ENCODE measurements at regions not wholly inside any gene's neighbourhood (a gene's known extent, or its start where the extent isn't known, plus 50 kb on each side); places are given as distances from the start of the nearest gene placed in this dataset.

DNA sequence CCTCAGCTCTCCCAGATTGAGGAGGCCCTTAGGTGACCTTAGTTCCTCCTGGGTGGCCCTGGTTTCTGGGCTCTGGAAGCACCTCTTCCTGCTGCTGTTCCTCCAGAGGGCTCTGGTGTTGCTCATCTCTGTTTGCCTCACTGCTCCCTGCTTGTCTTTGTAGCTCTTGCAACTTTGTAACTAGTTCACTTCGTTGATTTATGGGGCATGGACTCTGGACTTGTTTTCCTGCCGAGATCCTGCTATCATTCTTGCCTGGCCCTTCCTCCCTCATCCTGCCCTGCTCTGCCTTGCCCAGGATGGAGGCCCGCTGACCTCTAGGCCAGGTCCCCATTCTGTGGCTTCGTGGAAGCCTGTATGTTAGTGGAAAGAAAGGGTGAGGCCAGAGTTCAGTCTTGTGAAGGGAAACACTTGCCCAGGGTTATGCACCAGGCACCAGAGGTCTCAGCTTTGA lies 169.3 kb downstream of the MACROH2A1 start (continued):
- TF ChIP-seq, protein P1, sequence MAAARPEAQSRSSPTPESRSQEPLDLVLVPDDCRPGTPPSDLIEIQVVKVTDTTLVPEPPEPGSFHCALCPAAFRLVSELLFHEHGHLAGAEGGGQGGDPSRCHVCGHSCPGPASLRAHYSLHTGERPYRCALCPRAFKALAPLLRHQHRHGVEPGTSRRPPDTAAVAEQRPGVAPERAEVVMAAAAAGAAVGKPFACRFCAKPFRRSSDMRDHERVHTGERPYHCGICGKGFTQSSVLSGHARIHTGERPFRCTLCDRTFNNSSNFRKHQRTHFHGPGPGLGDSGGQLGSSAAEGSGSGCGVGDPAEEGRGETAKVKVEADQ (CRISPR knock-in tag; IDR thresholded peaks at IDR 0.05; ENCODE audit: borderline replicate concordance), result no peak
- TF ChIP-seq MAZ (IDR thresholded peaks at IDR 0.05; ENCODE audit: borderline replicate concordance, low read depth, low read length) (no peak), MAZ (CRISPR knock-in tag; IDR thresholded peaks at IDR 0.05; ENCODE audit: low read depth) (no peak), KDM4B (CRISPR knock-in tag; IDR thresholded peaks at IDR 0.05) (peak; percentile 43; the same call in 1 of the 2 replicates), ZNF143 (CRISPR knock-in tag; IDR thresholded peaks at IDR 0.05) (no peak), NFKBIZ (CRISPR knock-in tag; IDR thresholded peaks at IDR 0.05) (no peak), ZNF780A (CRISPR knock-in tag; IDR thresholded peaks at IDR 0.05) (no peak), TERF1 (CRISPR knock-in tag; IDR thresholded peaks at IDR 0.05) (no peak), ZNF10 (CRISPR knock-in tag; IDR thresholded peaks at IDR 0.05; ENCODE audit: borderline replicate concordance, low read depth) (no peak), CBX2 (IDR thresholded peaks at IDR 0.05; ENCODE audit: low read depth, low read length) (no peak), CBX2 (CRISPR knock-in tag; IDR thresholded peaks at IDR 0.05; ENCODE audit: low read depth) (no peak), MZF1 (CRISPR knock-in tag; IDR thresholded peaks at IDR 0.05; ENCODE audit: borderline replicate concordance) (no peak; the same call in 1 of the 2 replicates), CAMTA2 (CRISPR knock-in tag; IDR thresholded peaks at IDR 0.05; ENCODE audit: borderline replicate concordance) (no peak), SP1 (IDR thresholded peaks at IDR 0.05) (no peak), SP1 (CRISPR knock-in tag; IDR thresholded peaks at IDR 0.05) (no peak), YEATS2 (CRISPR knock-in tag; IDR thresholded peaks at IDR 0.05; ENCODE audit: borderline replicate concordance) (no peak; the same call in 1 of the 2 replicates), ATF7 (IDR thresholded peaks at IDR 0.05) (no peak), ATF7 (CRISPR knock-in tag; IDR thresholded peaks at IDR 0.05) (no peak), ZNF317 (CRISPR knock-in tag; IDR thresholded peaks at IDR 0.05) (peak; percentile 53; the same call in 1 of the 2 replicates), PPARG (CRISPR knock-in tag; conservative IDR thresholded peaks at IDR 0.05) (peak; percentile 42; the same call in 1 of the 2 replicates), ZNF180 (CRISPR knock-in tag; IDR thresholded peaks at IDR 0.05; ENCODE audit: borderline replicate concordance, low read depth) (no peak), CHD2 (IDR thresholded peaks at IDR 0.05; ENCODE audit: low read depth, low read length) (no peak), ZNF451 (CRISPR knock-in tag; IDR thresholded peaks at IDR 0.05) (no peak), ONECUT2 (CRISPR knock-in tag; IDR thresholded peaks at IDR 0.05) (no peak)
- TF ChIP-seq, protein P2, sequence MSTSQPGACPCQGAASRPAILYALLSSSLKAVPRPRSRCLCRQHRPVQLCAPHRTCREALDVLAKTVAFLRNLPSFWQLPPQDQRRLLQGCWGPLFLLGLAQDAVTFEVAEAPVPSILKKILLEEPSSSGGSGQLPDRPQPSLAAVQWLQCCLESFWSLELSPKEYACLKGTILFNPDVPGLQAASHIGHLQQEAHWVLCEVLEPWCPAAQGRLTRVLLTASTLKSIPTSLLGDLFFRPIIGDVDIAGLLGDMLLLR (CRISPR knock-in tag; IDR thresholded peaks at IDR 0.05), result no peak
- TF ChIP-seq, protein P3, sequence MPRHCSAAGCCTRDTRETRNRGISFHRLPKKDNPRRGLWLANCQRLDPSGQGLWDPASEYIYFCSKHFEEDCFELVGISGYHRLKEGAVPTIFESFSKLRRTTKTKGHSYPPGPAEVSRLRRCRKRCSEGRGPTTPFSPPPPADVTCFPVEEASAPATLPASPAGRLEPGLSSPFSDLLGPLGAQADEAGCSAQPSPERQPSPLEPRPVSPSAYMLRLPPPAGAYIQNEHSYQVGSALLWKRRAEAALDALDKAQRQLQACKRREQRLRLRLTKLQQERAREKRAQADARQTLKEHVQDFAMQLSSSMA (CRISPR knock-in tag; IDR thresholded peaks at IDR 0.05), result no peak
- TF ChIP-seq, protein P4, sequence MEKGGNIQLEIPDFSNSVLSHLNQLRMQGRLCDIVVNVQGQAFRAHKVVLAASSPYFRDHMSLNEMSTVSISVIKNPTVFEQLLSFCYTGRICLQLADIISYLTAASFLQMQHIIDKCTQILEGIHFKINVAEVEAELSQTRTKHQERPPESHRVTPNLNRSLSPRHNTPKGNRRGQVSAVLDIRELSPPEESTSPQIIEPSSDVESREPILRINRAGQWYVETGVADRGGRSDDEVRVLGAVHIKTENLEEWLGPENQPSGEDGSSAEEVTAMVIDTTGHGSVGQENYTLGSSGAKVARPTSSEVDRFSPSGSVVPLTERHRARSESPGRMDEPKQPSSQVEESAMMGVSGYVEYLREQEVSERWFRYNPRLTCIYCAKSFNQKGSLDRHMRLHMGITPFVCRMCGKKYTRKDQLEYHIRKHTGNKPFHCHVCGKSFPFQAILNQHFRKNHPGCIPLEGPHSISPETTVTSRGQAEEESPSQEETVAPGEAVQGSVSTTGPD (CRISPR knock-in tag; IDR thresholded peaks at IDR 0.05), result no peak
- TF ChIP-seq, protein P5, sequence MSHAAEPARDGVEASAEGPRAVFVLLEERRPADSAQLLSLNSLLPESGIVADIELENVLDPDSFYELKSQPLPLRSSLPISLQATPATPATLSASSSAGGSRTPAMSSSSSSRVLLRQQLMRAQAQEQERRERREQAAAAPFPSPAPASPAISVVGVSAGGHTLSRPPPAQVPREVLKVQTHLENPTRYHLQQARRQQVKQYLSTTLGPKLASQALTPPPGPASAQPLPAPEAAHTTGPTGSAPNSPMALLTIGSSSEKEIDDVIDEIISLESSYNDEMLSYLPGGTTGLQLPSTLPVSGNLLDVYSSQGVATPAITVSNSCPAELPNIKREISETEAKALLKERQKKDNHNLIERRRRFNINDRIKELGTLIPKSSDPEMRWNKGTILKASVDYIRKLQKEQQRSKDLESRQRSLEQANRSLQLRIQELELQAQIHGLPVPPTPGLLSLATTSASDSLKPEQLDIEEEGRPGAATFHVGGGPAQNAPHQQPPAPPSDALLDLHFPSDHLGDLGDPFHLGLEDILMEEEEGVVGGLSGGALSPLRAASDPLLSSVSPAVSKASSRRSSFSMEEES (CRISPR knock-in tag; IDR thresholded peaks at IDR 0.05), result no peak

Measured in HepG2 (cell line).